ENCODE measurements at regions not wholly inside any gene's neighbourhood (a gene's known extent, or its start where the extent isn't known, plus 50 kb on each side); places are given as distances from the start of the nearest gene placed in this dataset.

DNA sequence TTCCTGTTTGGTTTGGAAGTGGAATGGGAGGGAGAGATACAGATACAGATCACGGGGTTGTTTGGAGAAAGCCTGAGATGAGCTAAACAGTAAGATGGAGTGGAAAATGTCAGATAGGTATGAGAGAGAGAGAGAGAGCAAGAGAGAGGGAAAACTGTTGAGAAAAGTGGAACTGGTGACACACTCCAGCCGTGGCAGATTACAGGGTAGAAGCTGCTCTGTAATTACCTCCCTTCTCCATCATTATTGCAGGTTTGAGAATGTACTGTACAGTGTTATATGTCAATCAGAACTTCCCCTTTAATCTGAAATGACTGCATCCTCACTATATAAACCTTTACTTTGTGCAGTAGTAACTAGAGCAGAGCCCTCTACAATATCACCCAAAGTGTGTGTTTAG, 74.5 kb upstream of the WWC1 start:
- ATAC-seq (replicated peaks): no peak
- no peaks in the 10 kb centered on the region for H3K36me3 Mint-ChIP-seq (ENCODE audit: insufficient read depth)
- no peaks in the 10 kb centered on the region for H3K27me3 Mint-ChIP-seq
- H3K4me3 Mint-ChIP-seq: no peak overlapping the region
- H3K4me1 Mint-ChIP-seq (ENCODE audit: low read depth in 2 of 2): peaks cover 2 to 5% of the 10 kb centered on the region in 2 donors
- no peaks in the 10 kb centered on the region for H3K9me3 Mint-ChIP-seq
- H3K27ac Mint-ChIP-seq: no peak overlapping the region
- no peak for DNase-seq

DNA sequence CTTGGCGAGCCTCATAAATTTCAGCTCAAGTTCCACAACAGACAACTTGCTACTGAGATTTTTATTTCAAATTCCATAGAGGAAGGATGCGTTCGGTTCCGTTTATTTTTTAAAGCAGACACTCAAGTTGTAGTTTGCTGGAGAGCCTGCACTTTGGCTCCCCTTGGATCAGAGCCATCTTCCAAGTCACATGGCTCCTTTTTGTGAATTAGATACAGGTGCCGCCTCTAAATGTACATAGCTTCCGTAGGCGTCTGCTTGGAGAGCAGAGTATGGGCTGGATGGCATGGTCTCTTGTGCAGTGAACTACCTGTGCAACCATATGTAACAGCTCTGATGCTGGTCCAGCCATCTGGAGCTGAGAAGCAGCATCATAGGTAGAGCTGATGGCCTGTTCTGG, 73.9 kb upstream of the WWC1 start:
- H3K9me3 Mint-ChIP-seq: no peaks in the 10 kb centered on the region
- H3K27ac Mint-ChIP-seq: no peak overlapping the region
- peaks cover 0 to 1% of the 10 kb centered on the region in 2 donors for H3K27me3 Mint-ChIP-seq
- H3K4me1 Mint-ChIP-seq (ENCODE audit: low read depth in 2 of 2): peaks cover 2 to 5% of the 10 kb centered on the region in 2 donors
- DNase-seq: no peak
- H3K4me3 Mint-ChIP-seq: no peak overlapping the region
- no peak for ATAC-seq (replicated peaks)
- no peaks in the 10 kb centered on the region for H3K36me3 Mint-ChIP-seq (ENCODE audit: insufficient read depth)

GRCh38 chr5:168218746-168219145, 72.7 kb upstream of the WWC1 start:
- Mint-ChIP-seq H3K4me1 (ENCODE audit: low read depth in 2 of 2) (peaks cover 2 to 5% of the 10 kb centered on the region in 2 donors), H3K36me3 (ENCODE audit: insufficient read depth) (no peaks in the 10 kb centered on the region), H3K9me3 (no peaks in the 10 kb centered on the region), H3K27ac (no peak overlapping the region), H3K4me3 (no peak overlapping the region), H3K27me3 (peaks cover 0 to 6% of the 10 kb centered on the region in 2 donors)
- DNase-seq: no peak
- no peak for ATAC-seq (replicated peaks)

DNA sequence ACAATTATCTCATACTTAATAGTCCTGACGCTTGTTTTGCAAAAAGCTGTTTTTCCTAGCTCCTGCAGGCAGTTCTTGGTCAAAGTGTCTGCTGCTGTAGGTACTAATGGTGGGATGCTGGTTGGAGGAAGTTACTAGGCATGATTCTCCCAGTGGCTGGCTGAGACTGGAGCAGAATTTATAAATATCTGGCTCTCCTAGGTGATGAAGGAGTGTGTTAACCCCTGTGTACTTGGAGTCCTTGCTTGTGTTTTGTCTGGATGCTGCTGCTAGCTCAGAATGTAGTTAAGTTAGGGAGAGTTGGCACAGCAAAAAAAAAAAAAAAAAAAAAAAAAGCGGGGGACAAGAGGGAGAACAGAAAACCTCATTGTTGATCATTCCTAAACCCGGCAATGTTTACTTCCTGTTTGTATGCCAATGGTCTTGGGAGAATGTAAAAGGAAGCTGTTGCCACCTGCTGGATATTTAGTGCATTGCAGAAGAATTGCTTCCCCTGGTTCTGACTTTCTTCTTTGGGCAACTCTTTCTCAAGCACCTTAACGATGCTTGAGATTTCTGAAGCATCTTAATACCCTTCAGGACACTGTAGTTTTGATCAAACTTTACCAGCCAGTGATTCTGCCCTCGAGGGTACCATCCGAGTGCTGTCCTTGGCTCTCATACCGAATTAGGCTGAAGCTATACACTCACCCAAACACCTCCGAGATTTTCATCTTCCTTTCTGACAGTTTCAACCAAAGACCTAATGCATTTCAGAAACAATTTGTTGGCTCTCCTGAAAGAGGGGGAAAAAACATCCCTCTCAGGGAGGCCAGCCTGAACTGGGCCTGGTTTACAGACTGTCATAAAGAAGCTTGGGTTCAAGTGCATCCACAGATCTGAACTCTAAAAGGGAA, 71.7 kb upstream of the WWC1 start:
- no peak overlapping the region for H3K27ac Mint-ChIP-seq
- H3K4me3 Mint-ChIP-seq: peak overlapping the region; percentile 21
- no peaks in the 10 kb centered on the region for H3K36me3 Mint-ChIP-seq (ENCODE audit: insufficient read depth)
- peak; percentile 7 to 35 (median 7) for DNase-seq
- H3K27me3 Mint-ChIP-seq: peaks cover 7 to 9% of the 10 kb centered on the region in 2 donors
- H3K9me3 Mint-ChIP-seq: no peaks in the 10 kb centered on the region
- ATAC-seq (replicated peaks): peak; percentile 47
- peaks cover 2 to 5% of the 10 kb centered on the region in 2 donors for H3K4me1 Mint-ChIP-seq (ENCODE audit: low read depth in 2 of 2)

DNA sequence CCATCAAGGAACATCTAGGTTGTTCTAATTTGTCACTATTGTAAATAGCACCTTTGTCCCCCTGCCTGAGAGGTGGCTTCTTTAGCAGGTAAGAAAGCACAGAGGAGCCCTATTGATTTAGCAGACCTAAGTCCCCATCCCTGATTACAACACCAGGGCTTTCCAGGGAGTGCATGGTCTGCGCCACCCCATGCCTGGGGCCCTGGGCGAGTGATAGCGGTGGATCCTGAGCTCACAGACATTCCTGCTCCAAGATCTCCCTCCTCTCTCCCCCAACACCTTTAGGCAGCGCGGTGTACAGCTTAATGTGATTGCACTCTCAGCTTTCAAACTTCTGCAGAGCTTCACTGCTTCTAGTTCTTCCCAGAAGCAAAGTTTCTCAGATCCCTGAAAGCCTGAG, 67.4 kb upstream of the WWC1 start:
- Mint-ChIP-seq H3K9me3 (no peaks in the 10 kb centered on the region), H3K27me3 (peaks cover 13 to 16% of the 10 kb centered on the region in 2 donors), H3K4me3 (no peak overlapping the region), H3K36me3 (ENCODE audit: insufficient read depth) (no peaks in the 10 kb centered on the region), H3K4me1 (ENCODE audit: low read depth in 2 of 2) (peaks cover 0 to 13% of the 10 kb centered on the region in 2 donors), H3K27ac (no peak overlapping the region)
- DNase-seq (no peak), ATAC-seq (replicated peaks) (no peak)

- H3K27me3 Mint-ChIP-seq: peaks cover 13 to 21% of the 10 kb centered on the region in 2 donors
- H3K27ac Mint-ChIP-seq: peak overlapping the region in 1 of 2 donors; percentile 42
- ATAC-seq (replicated peaks) (no peak), DNase-seq (no peak)
- H3K4me3 Mint-ChIP-seq: no peak overlapping the region
- H3K36me3 Mint-ChIP-seq (ENCODE audit: insufficient read depth): no peaks in the 10 kb centered on the region
- no peaks in the 10 kb centered on the region for H3K9me3 Mint-ChIP-seq
- H3K4me1 Mint-ChIP-seq (ENCODE audit: low read depth in 2 of 2): peaks cover 0 to 8% of the 10 kb centered on the region in 2 donors
Measured at GRCh38 chr5:168226012-168226411, 65.4 kb upstream of the WWC1 start.

GRCh38 chr5:168227001-168227400, 64.4 kb upstream of the WWC1 start:
- H3K9me3 Mint-ChIP-seq: no peaks in the 10 kb centered on the region
- H3K4me1 Mint-ChIP-seq (ENCODE audit: low read depth in 2 of 2): peaks cover 0 to 8% of the 10 kb centered on the region in 2 donors
- no peaks in the 10 kb centered on the region for H3K36me3 Mint-ChIP-seq (ENCODE audit: insufficient read depth)
- peaks cover 13 to 31% of the 10 kb centered on the region in 2 donors for H3K27me3 Mint-ChIP-seq
- no peak overlapping the region for H3K4me3 Mint-ChIP-seq
- ATAC-seq (replicated peaks): no peak
- no peak overlapping the region for H3K27ac Mint-ChIP-seq
- DNase-seq: no peak

GRCh38 chr5:168227973-168228615, 63.4 kb upstream of the WWC1 start:
- peak overlapping the region in 1 of 2 donors; percentile 72 for H3K27ac Mint-ChIP-seq
- no peaks in the 10 kb centered on the region for H3K9me3 Mint-ChIP-seq
- peaks cover 7 to 34% of the 10 kb centered on the region in 2 donors for H3K27me3 Mint-ChIP-seq
- H3K4me1 Mint-ChIP-seq (ENCODE audit: low read depth in 2 of 2): peaks cover 0 to 8% of the 10 kb centered on the region in 2 donors
- peak; percentile 37 for ATAC-seq (replicated peaks)
- H3K36me3 Mint-ChIP-seq (ENCODE audit: insufficient read depth): no peaks in the 10 kb centered on the region
- DNase-seq: peak in 1 of 3 experiments; percentile 1
- peak overlapping the region in 1 of 2 donors; percentile 45 for H3K4me3 Mint-ChIP-seq

GRCh38 chr5:168228668-168229067, 62.8 kb upstream of the WWC1 start:
- ATAC-seq (replicated peaks): no peak
- peaks cover 0 to 8% of the 10 kb centered on the region in 2 donors for H3K4me1 Mint-ChIP-seq (ENCODE audit: low read depth in 2 of 2)

DNA sequence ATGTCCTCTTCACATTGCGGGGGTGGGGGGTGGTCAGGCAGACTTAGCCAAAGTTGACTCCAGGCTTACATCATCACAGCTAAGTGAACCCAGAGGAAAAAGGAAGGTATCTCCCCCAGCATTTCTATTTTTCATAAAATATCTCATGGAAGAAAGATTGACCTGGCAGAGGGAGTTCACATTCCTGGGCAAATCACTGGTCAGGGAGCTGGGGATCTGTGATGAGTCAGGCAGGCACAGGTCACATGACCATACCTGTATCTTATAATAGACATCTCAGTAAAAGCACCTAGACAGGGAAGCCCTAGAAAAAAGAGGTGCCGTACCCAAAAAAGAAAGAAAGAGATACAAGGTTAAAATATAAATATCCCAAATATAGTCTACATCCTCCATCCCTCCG, 57.3 kb upstream of the WWC1 start:
- peaks cover 0 to 19% of the 10 kb centered on the region in 2 donors for H3K27me3 Mint-ChIP-seq
- ATAC-seq (replicated peaks): no peak
- no peaks in the 10 kb centered on the region for H3K36me3 Mint-ChIP-seq (ENCODE audit: insufficient read depth)
- no peak for DNase-seq
- H3K4me1 Mint-ChIP-seq (ENCODE audit: low read depth in 2 of 2): no peaks in the 10 kb centered on the region
- no peaks in the 10 kb centered on the region for H3K9me3 Mint-ChIP-seq
- no peak overlapping the region for H3K27ac Mint-ChIP-seq
- H3K4me3 Mint-ChIP-seq: no peak overlapping the region

More at GRCh38 chr5:168228668-168229067, 62.8 kb upstream of the WWC1 start:
- H3K9me3 Mint-ChIP-seq: no peaks in the 10 kb centered on the region
- H3K27me3 Mint-ChIP-seq: peaks cover 7 to 34% of the 10 kb centered on the region in 2 donors
- no peaks in the 10 kb centered on the region for H3K36me3 Mint-ChIP-seq (ENCODE audit: insufficient read depth)
- no peak for DNase-seq
- H3K27ac Mint-ChIP-seq: peak overlapping the region in 1 of 2 donors; percentile 72
- H3K4me3 Mint-ChIP-seq: peak overlapping the region in 1 of 2 donors; percentile 45

- Mint-ChIP-seq H3K27me3 (no peaks in the 10 kb centered on the region), H3K4me1 (ENCODE audit: low read depth in 2 of 2) (no peaks in the 10 kb centered on the region), H3K9me3 (no peaks in the 10 kb centered on the region), H3K27ac (no peak overlapping the region), H3K36me3 (ENCODE audit: insufficient read depth) (no peaks in the 10 kb centered on the region), H3K4me3 (no peak overlapping the region)
- ATAC-seq (replicated peaks) (no peak), DNase-seq (no peak)
Measured at GRCh38 chr5:168238463-168238862, 53.0 kb upstream of the WWC1 start.

- Mint-ChIP-seq H3K9me3 (no peaks in the 10 kb centered on the region), H3K4me3 (no peak overlapping the region)
- ATAC-seq (replicated peaks): no peak
Measured at GRCh38 chr5:168239325-168239724, 52.1 kb upstream of the WWC1 start.

More at GRCh38 chr5:168239325-168239724, 52.1 kb upstream of the WWC1 start:
- DNase-seq: no peak
- Mint-ChIP-seq H3K27ac (no peak overlapping the region), H3K4me1 (ENCODE audit: low read depth in 2 of 2) (no peaks in the 10 kb centered on the region), H3K36me3 (ENCODE audit: insufficient read depth) (no peaks in the 10 kb centered on the region), H3K27me3 (no peaks in the 10 kb centered on the region)

Data from effector memory CD8-positive, alpha-beta T cell (primary cell).